Left ventricle myocardium superior (tissue), 1 donor: ENCODE measurements at regions not wholly inside any gene's neighbourhood (a gene's known extent, or its start where the extent isn't known, plus 50 kb on each side); places are given as distances from the start of the nearest gene placed in this dataset.

Experiments
- ATAC-seq: fragments of 200-7000 bp; cut with Tn5 transposase; one replicate; pipeline ENCODE4 v1.9.1; 2020; ENCODE audit warnings: mild to moderate bottlenecking, moderate library complexity
- DNase-seq: peaks from one replicate; pipeline ENCODE4 v3.0.0-alpha.2; 2020
- intact Hi-C: fragments of 100-400 bp; cut with micrococcal nuclease; formaldehyde crosslinking; loops from one replicate; pipeline ENCODE4 v1.11.0; 2022
- donor health status: DM: no; HTN: yes; CAD: no; lungs with severe emphysema.

- intact Hi-C loops = no loop called here
These were observed 877.7 kb downstream of the TLE4 start for GRCh38 chr9:80449513-80449912.

GRCh38 chr9:80448996-80449395, 877.2 kb downstream of the TLE4 start:
- intact Hi-C loops = no loop called here
- DNase-seq (no peak), ATAC-seq (no peak)

More at GRCh38 chr9:80449513-80449912, 877.7 kb downstream of the TLE4 start:
- DNase-seq (no peak), ATAC-seq (no peak)

- ATAC-seq (no peak), DNase-seq (no peak)
- intact Hi-C loops = no loop called here
These were observed 876.1 kb downstream of the TLE4 start for GRCh38 chr9:80447876-80448275.

- intact Hi-C loops = no loop called here
- DNase-seq (no peak), ATAC-seq (no peak)
These were observed 869.0 kb downstream of the TLE4 start for GRCh38 chr9:80440724-80441123.

- ATAC-seq = no peak
- intact Hi-C loops = no loop called here
- DNase-seq = no peak
These were observed 866.1 kb downstream of the TLE4 start for GRCh38 chr9:80437825-80438224.

GRCh38 chr9:80437091-80437640, 865.4 kb downstream of the TLE4 start:
- intact Hi-C loops = no loop called here
- ATAC-seq (no peak), DNase-seq (no peak)

GRCh38 chr9:80435591-80435990, 863.8 kb downstream of the TLE4 start:
- intact Hi-C loops = no loop called here
- no peak for DNase-seq
- ATAC-seq = no peak

GRCh38 chr9:80426992-80427391, 855.2 kb downstream of the TLE4 start:
- no peak for ATAC-seq
- no peak for DNase-seq
- intact Hi-C loops = no loop called here

GRCh38 chr9:80417211-80417773, 845.5 kb downstream of the TLE4 start:
- no peak for ATAC-seq
- intact Hi-C loops = no loop called here
- DNase-seq = no peak

- DNase-seq (no peak), ATAC-seq (peak; percentile 42)
- intact Hi-C loops = no loop called here
These were observed 838.3 kb downstream of the TLE4 start for GRCh38 chr9:80410106-80410505.

GRCh38 chr9:80407220-80407619, 835.5 kb downstream of the TLE4 start:
- no peak for DNase-seq
- ATAC-seq = no peak

GRCh38 chr9:80401243-80401642, 829.5 kb downstream of the TLE4 start:
- ATAC-seq = no peak
- intact Hi-C loops = no loop called here
- DNase-seq = no peak

More at GRCh38 chr9:80407220-80407619, 835.5 kb downstream of the TLE4 start:
- intact Hi-C loops = no loop called here

GRCh38 chr9:80400624-80401230, 829.0 kb downstream of the TLE4 start:
- no peak for DNase-seq
- ATAC-seq = no peak
- intact Hi-C loops = no loop called here

- ATAC-seq (no peak), DNase-seq (no peak)
- intact Hi-C loops = no loop called here
These were observed 827.8 kb downstream of the TLE4 start for GRCh38 chr9:80399606-80400005.

- intact Hi-C loops = no loop called here
- no peak for ATAC-seq
- no peak for DNase-seq
These were observed 816.1 kb downstream of the TLE4 start for GRCh38 chr9:80387828-80388227.

GRCh38 chr9:80385246-80385645, 813.5 kb downstream of the TLE4 start:
- ATAC-seq (no peak), DNase-seq (no peak)
- intact Hi-C loops = no loop called here

GRCh38 chr9:80383331-80383730, 811.6 kb downstream of the TLE4 start:
- ATAC-seq (no peak), DNase-seq (no peak)
- intact Hi-C loops = no loop called here

- intact Hi-C loops = no loop called here
- ATAC-seq (no peak), DNase-seq (no peak)
These were observed 810.6 kb downstream of the TLE4 start for GRCh38 chr9:80382211-80382891.

GRCh38 chr9:80380301-80380700, 808.5 kb downstream of the TLE4 start:
- intact Hi-C loops = no loop called here
- no peak for DNase-seq
- no peak for ATAC-seq

GRCh38 chr9:80378669-80379293, 807.0 kb downstream of the TLE4 start:
- DNase-seq = no peak
- ATAC-seq = no peak
- intact Hi-C loops = no loop called here
